ENCODE measurements at regions not wholly inside any gene's neighbourhood (a gene's known extent, or its start where the extent isn't known, plus 50 kb on each side); places are given as distances from the start of the nearest gene placed in this dataset.

GRCh38 chr2:120401275-120402066, 55.5 kb downstream of the INHBB start:
- DNase-seq (ENCODE audit: low read depth in 2 of 2), result no peak

GRCh38 chr2:120402067-120402433, 56.1 kb downstream of the INHBB start:
- DNase-seq (ENCODE audit: low read depth in 2 of 2), result no peak

- DNase-seq (ENCODE audit: low read depth in 2 of 2), result no peak
These were observed 56.6 kb downstream of the INHBB start for GRCh38 chr2:120402508-120402907.

GRCh38 chr2:120403261-120403660, 57.3 kb downstream of the INHBB start:
- no peak for DNase-seq (ENCODE audit: low read depth in 2 of 2)

DNA sequence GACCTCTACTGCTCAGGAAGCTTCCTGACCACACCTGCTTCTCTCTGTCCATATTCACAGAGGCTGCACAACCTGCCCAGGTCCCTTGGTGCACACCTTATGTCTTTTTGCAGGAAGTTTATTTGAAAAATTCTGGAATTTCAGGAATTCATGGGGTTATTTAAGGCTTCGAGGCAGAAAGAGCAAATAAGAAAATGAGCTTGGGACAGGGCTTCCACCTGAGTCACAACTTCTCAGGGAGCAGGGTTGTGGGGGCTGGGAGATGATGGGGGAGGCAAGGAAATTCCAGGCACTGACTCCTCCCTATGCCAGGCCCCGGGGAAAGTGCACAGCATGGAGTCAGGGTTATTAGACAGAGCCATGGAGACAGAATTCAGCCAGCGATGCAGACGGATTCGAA, 57.7 kb downstream of the INHBB start:
- no peak for DNase-seq (ENCODE audit: low read depth in 2 of 2)

DNA sequence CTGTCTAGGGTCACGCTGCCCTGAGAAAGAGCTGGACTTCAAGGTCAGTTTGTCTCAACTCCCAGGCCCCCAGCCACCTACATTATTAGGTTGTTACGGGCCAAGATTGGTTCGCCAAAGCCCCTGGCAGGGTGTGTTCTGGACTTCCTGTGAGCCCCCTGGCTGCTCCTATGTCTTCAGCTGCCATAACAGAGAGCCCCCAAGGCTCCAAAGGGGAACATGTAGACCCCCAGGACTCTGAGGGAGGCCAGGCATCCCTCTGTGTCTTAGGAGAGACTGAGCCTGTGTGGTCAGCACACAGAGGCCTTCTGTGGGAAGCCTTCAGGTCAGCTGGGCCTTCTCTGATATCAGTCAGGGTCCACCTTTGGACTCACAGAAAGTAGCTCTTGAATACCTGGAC, 58.3 kb downstream of the INHBB start:
- no peak for DNase-seq (ENCODE audit: low read depth in 2 of 2)

DNA sequence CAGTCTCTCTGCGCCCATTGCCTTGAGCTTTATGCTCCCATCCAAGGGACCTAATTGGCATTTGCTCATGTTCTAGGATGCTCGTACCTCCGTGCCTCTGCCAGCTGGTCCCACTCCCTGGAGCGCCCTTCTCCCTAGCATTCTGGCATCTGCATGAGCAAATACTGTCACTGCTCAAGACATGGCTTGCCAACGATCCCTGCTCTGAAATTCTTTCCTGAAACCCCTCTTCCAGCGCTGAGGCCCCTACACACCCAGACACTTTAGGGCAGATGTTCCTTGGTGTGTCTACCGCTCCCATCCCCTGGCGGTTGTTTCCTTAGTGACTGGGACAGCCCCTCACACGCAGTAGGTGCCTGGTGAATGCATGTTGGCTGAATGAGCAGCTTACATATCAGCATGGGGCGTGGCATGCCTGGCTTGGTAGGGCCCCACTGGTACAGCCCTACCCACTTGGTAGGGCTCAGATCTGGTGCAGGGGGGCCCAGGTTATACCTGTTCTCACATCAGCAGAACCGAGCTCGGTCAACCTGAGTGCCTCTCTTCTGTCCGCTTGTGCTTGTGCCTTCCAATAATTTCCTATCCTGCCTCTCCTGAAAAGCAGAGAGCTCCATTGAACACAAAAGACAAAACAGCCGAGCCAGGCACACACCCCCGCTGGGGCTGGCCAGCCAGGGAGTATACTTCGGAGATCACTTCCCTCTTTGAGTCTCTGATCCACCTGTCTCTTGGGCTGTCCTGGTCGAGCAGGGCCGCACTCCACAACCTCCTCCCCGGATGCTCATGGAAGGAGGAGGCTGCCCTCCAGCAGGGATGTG, 59.2 kb downstream of the INHBB start:
- no peak for DNase-seq (ENCODE audit: low read depth in 2 of 2)

- DNase-seq (ENCODE audit: low read depth in 2 of 2), result no peak
These were observed 59.8 kb downstream of the INHBB start for GRCh38 chr2:120405759-120406099.

- no peak for DNase-seq (ENCODE audit: low read depth in 2 of 2)
These were observed 60.6 kb downstream of the INHBB start for GRCh38 chr2:120406566-120406965.

- DNase-seq (ENCODE audit: low read depth in 2 of 2), result no peak
These were observed 64.6 kb downstream of the INHBB start for GRCh38 chr2:120410487-120410886.

DNA sequence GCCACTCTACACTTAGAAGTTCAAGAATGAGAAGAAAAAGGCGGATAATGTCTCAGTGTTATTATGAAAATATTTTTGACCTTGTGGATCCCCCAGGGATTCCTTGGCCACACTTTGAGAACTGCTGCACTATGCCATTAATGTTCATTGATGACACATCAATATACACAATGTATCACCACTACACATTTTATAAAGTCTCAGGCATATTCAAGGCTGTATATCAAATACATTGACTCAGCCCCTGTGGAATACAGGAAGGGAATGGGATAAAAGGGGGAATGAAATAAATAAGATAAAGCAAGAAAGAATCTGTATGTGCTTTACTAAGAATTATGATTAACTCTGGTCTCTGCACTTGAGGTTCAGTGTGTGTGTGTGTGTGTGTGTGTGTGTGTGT, 69.1 kb downstream of the INHBB start:
- no peak for DNase-seq (ENCODE audit: low read depth in 2 of 2)

- no peak for DNase-seq (ENCODE audit: low read depth in 2 of 2)
These were observed 70.0 kb downstream of the INHBB start for GRCh38 chr2:120415728-120416509.

DNA sequence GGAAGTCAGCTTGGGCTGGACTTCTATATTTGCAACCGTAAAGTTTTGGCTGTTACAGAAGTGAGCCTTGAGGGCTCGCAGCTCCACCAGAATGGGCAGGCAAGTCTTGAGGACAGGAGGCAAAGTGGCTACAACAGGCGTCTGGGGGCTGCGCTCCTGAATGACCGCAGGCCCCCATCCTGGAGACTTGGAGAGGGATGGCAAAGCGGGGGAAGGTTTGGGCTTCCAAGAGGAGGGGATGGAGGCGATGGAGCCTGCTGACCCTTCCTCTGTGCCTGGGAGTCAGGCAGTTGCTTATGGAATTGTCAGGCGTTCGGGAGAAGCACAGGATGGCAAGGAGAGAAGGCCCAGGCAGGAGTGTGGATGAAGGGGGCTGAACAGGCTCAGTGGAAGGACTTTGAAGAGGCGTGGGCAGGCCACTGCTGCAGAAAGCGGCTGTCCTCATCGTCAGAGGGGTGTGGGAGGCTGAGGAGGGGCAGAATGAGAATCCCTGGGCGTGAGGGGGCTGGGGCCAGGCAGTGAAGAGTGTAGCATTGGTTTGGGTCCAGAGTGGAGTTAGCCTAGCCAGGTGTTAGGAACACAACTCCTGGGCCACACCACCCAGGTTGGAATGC, 72.3 kb downstream of the INHBB start:
- DNase-seq (ENCODE audit: low read depth in 2 of 2), result no peak

DNA sequence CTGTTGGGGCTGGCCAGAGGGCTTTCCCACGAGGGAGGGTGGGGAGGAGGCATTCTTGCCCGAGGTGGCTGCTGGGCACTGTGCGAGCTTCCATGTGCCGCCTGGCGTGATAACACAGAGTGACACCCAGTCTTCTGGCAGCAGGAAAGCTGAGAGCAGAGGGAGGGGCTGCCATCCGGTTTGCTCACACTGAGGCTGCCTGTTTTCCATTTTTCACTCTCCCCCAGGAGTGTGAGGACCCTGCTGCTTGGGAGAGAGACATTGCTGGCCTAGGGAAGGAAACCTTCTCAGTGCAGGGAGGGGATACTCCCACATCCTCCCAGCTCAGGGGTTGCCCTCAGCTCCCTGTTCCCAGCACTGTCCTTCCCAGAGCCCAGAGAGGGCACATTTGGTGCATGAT, 73.1 kb downstream of the INHBB start:
- peak in 1 of 2 donors; percentile 6 for DNase-seq (ENCODE audit: low read depth in 2 of 2)

DNA sequence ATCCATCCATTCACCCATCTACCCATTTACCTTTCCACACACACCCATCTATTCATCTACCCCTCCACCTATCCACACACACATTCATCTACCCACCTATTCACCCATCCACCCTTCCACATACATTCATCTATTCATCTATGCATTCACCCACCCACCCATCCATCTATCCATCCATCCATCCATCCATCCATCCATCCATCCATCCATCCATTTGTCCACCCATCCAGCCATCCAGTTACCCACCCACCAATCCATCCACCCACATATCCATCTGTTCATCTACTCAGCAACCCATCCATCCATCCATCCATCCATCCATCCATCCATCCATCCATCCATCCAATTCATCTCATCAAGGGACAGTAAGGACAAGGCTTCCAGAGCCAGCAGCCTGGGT, 74.0 kb downstream of the INHBB start:
- no peak for DNase-seq (ENCODE audit: low read depth in 2 of 2)

DNA sequence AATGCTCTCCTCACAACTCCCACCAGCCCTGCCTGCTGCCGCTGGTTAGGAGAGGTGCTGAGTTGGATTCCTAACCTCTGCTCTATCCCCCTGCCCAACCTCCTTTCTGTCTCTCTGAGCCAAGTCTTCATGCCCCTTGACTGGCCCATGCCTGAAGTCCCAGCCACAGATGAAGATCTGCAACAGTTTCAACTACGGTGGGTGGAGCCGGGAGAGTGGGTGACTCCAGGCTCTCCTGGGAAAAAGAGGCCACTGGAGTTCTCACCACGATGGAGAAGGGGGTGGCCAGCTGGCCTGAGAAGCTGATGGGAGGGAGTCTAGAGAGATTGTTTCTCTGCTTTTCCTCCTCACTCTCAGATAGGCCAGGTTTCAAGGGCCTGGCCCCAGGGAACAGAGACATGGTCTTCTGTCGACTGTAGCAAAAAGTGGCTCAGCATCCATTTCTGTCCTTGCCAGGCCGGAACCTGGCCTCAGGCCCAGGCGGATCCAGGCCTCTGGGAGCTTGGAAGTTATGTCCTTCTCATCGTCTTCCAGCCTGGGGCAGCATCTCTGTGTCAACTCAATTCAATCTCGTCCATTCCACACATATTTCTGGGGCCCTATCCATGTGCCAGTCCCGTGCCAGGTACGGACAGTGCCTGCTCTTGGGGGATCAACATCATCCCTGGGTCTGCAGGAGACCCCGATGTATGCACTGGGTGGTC, 75.3 kb downstream of the INHBB start:
- DNase-seq (ENCODE audit: low read depth in 2 of 2), result no peak

DNA sequence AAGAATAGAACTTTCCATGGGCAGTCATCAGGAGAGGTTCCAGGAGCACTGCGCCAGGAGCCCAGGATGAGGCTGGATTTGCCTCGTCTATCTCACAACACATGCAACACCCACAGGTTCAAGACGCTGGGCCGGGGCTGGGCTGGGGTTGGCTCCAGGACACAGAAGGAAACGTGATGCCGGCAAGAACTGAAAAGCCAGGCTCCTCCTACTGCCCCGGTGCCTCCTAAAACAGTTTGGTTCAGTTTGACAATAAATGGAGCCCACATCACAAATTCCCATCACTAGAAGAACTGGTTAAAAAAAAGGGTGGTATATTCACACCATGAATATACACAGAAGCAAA, 75.9 kb downstream of the INHBB start:
- DNase-seq (ENCODE audit: low read depth in 2 of 2), result no peak

- DNase-seq (ENCODE audit: low read depth in 2 of 2), result no peak
These were observed 76.7 kb downstream of the INHBB start for GRCh38 chr2:120422465-120423160.

DNA sequence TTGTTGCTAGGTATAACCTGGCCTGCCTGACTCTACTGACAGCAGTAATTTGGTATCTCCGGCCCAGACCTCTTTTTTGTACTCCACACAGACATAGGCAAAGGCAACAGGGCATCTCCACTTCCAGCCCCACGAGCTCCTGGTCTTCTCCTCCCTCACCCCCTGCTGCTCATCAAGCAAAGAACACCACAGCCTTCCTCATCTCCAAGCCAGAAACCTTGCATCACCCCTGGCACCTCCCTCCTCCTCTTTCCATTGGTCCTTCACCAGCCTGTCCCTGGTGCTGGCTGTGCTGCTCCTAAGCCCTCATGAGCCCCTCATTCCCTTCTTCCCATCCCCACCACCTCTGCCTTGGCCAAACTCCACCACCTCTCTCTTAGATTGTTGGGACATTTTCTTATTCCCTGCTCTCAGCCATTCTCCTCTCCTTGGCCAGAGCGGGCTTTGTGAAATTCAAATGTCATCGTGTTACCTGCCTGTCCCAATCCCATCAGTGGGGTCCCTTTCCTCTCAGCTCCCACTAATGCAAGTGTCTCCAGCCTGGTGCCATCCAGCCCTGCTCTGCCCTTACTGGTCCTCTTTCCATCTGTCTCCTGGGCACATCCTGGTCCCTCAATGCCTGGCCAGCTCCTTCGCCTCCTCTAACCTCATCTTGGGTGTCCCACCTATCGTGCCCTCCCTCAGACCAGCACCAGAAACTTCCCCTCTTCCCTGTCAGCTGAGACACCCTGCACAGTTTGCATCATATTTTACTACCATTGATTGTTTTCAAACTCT, 77.4 kb downstream of the INHBB start:
- DNase-seq (ENCODE audit: low read depth in 2 of 2), result no peak

- no peak for DNase-seq (ENCODE audit: low read depth in 2 of 2)
These were observed 78.4 kb downstream of the INHBB start for GRCh38 chr2:120424274-120424796.
